Right lobe of liver (tissue), 6 donors: ENCODE measurements at regions not wholly inside any gene's neighbourhood (a gene's known extent, or its start where the extent isn't known, plus 50 kb on each side); places are given as distances from the start of the nearest gene placed in this dataset.

Experiments used
- ATAC-seq, 4 donors: fragments of 200-7000 bp; cut with Tn5 transposase; one replicate each; pipeline ENCODE4 v1.9.1; 2020; ENCODE audit warnings: mild to moderate bottlenecking in 4 of 4, moderate library complexity in 4 of 4
- DNase-seq, 3 donors: peaks; one replicate each; pipeline ENCODE4 v3.0.0-alpha.2; 2020
- H3K27ac ChIP-seq, 3 donors: fragments of 200-600 bp; one replicate each; pipeline ENCODE4 v1.8.0; 2022
- H3K27me3 ChIP-seq, 2 donors: fragments of 200-600 bp; one replicate each; pipeline ENCODE4 v1.8.0; 2022
- H3K36me3 ChIP-seq, 4 donors: fragments of 200-600 bp; sonication (generic) in 1 of 4; one replicate each; pipeline versions ENCODE4 v1.5.1 to v1.8.0; 2017 to 2022; ENCODE audit warnings: control low read depth in 1 of 4
- H3K4me1 ChIP-seq, 4 donors: fragments of 200-600 bp; sonication (generic) in 1 of 4; one replicate each; pipeline versions ENCODE4 v1.5.1 to v1.8.0; 2017 to 2022; ENCODE audit warnings: control low read depth in 1 of 4
- H3K4me3 ChIP-seq, 3 donors: fragments of 200-600 bp; one replicate each; pipeline ENCODE4 v1.8.0; 2022
- H3K9me3 ChIP-seq, 4 donors: fragments of 200-600 bp; sonication (generic) in 1 of 4; one replicate each; pipeline versions ENCODE4 v1.5.1 to v1.8.0; 2017 to 2022; ENCODE audit warnings: control low read depth in 1 of 4
- POLR2A ChIP-seq: fragments of 450-650 bp; IDR thresholded peaks from one replicate; pipeline ENCODE4 v1.6.1; 2017; ENCODE audit warnings: antibody characterized with exemption, mild to moderate bottlenecking
- WGBS: methylation state at CpG from one replicate; pipeline ENCODE4 v1.1.6; 2018; ENCODE audit warnings: low coverage, low lambda C conversion rate; ENCODE audit not compliant: insufficient coverage; ENCODE audit errors: missing lambda C conversion rate; 5-methylcytosine and 5-hydroxymethylcytosine counted together
- intact Hi-C, 2 donors: fragments of 100-400 bp; cut with DNase I; formaldehyde crosslinking; loops; one replicate each; pipeline versions ENCODE4 v1.11.2 to v1.14.1; 2022
- TF ChIP-seq, protein P1 (sequence below), 4 donors: fragments of 200-600 bp in 3 of 4; fragments of 450-650 bp in 1 of 4; IDR thresholded peaks; one replicate each; pipeline versions ENCODE4 v1.5.1 to v1.8.0; 2016 to 2022; ENCODE audit warnings: antibody characterized with exemption in 4 of 4, mild to moderate bottlenecking in 2 of 4
- donor health status: DM: no; HTN: yes; CAD: no.
- donor health status: DM: no; HTN: no; CAD: no.
- donor health status: DM: no; HTN: no; CAD: no.
- donor health status: DM: no; HTN: yes; CAD: no.
- donor health status: DM: no; HTN: yes; CAD: no.

- Histone ChIP-seq H3K27me3 (no peaks in the 10 kb centered on the region), H3K9me3 (no peaks in the 10 kb centered on the region), H3K4me3 (no peak overlapping the region), H3K27ac (no peak overlapping the region), H3K4me1 (no peaks in the 10 kb centered on the region), H3K36me3 (no peaks in the 10 kb centered on the region)
- intact Hi-C loops, result no loop called here
- DNase-seq, result no peak
- 63% methylated on average over 1 of the region's 1 CpG for WGBS
- no peak for ATAC-seq
- TF ChIP-seq, protein P1, sequence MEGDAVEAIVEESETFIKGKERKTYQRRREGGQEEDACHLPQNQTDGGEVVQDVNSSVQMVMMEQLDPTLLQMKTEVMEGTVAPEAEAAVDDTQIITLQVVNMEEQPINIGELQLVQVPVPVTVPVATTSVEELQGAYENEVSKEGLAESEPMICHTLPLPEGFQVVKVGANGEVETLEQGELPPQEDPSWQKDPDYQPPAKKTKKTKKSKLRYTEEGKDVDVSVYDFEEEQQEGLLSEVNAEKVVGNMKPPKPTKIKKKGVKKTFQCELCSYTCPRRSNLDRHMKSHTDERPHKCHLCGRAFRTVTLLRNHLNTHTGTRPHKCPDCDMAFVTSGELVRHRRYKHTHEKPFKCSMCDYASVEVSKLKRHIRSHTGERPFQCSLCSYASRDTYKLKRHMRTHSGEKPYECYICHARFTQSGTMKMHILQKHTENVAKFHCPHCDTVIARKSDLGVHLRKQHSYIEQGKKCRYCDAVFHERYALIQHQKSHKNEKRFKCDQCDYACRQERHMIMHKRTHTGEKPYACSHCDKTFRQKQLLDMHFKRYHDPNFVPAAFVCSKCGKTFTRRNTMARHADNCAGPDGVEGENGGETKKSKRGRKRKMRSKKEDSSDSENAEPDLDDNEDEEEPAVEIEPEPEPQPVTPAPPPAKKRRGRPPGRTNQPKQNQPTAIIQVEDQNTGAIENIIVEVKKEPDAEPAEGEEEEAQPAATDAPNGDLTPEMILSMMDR (IDR thresholded peaks at IDR 0.05), result no peak
- TF ChIP-seq POLR2A, result no peak
These were observed 142.8 kb upstream of the KCNJ3 start for GRCh38 chr2:154555710-154556109.

DNA sequence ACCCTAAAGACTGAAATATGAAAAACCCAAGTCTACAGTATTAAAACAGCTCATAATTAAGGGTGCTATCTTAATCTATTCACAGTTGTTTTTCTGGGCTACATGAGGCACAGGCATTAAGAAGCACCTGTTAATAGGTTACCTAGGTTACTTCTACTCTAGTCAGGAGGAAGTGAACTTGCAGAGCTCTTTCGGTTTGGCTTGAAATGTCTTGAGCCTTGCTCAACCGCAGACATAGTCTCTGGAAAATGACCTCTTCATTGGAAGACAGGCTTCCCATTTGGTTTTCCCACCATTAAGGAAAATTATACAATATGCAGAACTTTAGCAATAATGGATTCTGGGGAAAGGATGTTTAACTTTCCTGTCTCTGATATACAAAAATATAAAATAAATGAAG lies 142.3 kb upstream of the KCNJ3 start:
- Histone ChIP-seq H3K27ac (no peak overlapping the region), H3K4me1 (no peaks in the 10 kb centered on the region), H3K9me3 (no peaks in the 10 kb centered on the region), H3K4me3 (no peak overlapping the region), H3K27me3 (no peaks in the 10 kb centered on the region), H3K36me3 (no peaks in the 10 kb centered on the region)
- 84% methylated on average over 2 of the region's 2 CpGs for WGBS
- intact Hi-C loops, result no loop called here
- ATAC-seq (no peak), DNase-seq (no peak)
- TF ChIP-seq, protein P1 (IDR thresholded peaks at IDR 0.05), result no peak
- no peak for TF ChIP-seq POLR2A

GRCh38 chr2:154556607-154557006 lies 141.9 kb upstream of the KCNJ3 start:
- no peak overlapping the region for H3K4me3 ChIP-seq
- ATAC-seq (no peak), DNase-seq (no peak)
- WGBS, result 62% methylated on average over 1 of the region's 1 CpG
- no peaks in the 10 kb centered on the region for H3K36me3 ChIP-seq
- H3K27me3 ChIP-seq, result no peaks in the 10 kb centered on the region
- no peaks in the 10 kb centered on the region for H3K4me1 ChIP-seq
- no peak overlapping the region for H3K27ac ChIP-seq
- TF ChIP-seq, protein P1 (IDR thresholded peaks at IDR 0.05), result no peak
- no peak for TF ChIP-seq POLR2A
- intact Hi-C loops, result no loop called here
- no peaks in the 10 kb centered on the region for H3K9me3 ChIP-seq

DNA sequence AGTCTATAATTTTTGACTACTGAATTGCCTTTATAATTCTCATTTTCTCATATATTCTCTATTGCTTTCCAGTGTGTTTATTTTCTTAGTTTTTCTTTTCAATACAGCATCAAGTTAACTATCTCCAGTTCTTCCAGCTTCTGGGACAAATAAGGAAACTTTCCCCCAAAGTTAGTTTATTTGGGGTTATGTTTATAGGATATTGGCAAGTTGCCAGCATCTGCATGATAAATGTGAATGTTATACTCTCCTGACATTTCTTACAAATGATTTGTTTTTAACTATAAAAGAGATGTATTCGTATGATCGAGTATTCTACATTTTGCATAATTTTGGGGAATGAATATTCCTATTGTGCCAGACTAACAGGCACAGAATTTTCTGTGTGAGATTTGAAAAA lies 140.6 kb upstream of the KCNJ3 start:
- WGBS, result 78% methylated on average over 2 of the region's 2 CpGs
- Histone ChIP-seq H3K27me3 (no peaks in the 10 kb centered on the region), H3K4me3 (no peak overlapping the region), H3K4me1 (no peaks in the 10 kb centered on the region), H3K27ac (no peak overlapping the region), H3K9me3 (no peaks in the 10 kb centered on the region), H3K36me3 (no peaks in the 10 kb centered on the region)
- intact Hi-C loops, result no loop called here
- no peak for TF ChIP-seq POLR2A
- TF ChIP-seq, protein P1 (IDR thresholded peaks at IDR 0.05), result no peak
- ATAC-seq (no peak), DNase-seq (no peak)

GRCh38 chr2:154565433-154565832 lies 133.1 kb upstream of the KCNJ3 start:
- H3K4me1 ChIP-seq, result no peaks in the 10 kb centered on the region
- ATAC-seq (no peak), DNase-seq (no peak)
- 82% methylated on average over 2 of the region's 2 CpGs for WGBS
- no peaks in the 10 kb centered on the region for H3K27me3 ChIP-seq
- H3K9me3 ChIP-seq, result no peaks in the 10 kb centered on the region
- no peaks in the 10 kb centered on the region for H3K36me3 ChIP-seq
- TF ChIP-seq, protein P1 (IDR thresholded peaks at IDR 0.05), result no peak
- no peak for TF ChIP-seq POLR2A
- intact Hi-C loops, result no loop called here
- H3K27ac ChIP-seq, result no peak overlapping the region
- no peak overlapping the region for H3K4me3 ChIP-seq
